ENCODE measurements at regions not wholly inside any gene's neighbourhood (a gene's known extent, or its start where the extent isn't known, plus 50 kb on each side); places are given as distances from the start of the nearest gene placed in this dataset.

DNA sequence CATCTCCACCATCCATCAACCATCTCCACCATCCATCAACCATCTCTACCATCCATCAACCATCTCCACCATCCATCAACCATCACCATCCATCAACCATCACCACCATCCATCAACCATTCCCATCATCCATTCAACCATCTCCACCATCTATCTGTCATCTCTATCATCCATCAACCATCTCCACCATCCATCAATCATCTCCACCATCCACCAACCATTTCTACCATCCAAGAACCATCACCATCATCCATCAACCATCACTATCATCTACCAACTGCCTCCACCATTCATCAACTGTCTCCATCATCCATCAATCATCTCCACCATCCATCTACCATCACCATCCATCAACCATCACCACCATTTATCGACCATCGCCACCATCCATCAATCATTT is 78.8 kb upstream of the CDH4 start:
- TF ChIP-seq, protein P1, sequence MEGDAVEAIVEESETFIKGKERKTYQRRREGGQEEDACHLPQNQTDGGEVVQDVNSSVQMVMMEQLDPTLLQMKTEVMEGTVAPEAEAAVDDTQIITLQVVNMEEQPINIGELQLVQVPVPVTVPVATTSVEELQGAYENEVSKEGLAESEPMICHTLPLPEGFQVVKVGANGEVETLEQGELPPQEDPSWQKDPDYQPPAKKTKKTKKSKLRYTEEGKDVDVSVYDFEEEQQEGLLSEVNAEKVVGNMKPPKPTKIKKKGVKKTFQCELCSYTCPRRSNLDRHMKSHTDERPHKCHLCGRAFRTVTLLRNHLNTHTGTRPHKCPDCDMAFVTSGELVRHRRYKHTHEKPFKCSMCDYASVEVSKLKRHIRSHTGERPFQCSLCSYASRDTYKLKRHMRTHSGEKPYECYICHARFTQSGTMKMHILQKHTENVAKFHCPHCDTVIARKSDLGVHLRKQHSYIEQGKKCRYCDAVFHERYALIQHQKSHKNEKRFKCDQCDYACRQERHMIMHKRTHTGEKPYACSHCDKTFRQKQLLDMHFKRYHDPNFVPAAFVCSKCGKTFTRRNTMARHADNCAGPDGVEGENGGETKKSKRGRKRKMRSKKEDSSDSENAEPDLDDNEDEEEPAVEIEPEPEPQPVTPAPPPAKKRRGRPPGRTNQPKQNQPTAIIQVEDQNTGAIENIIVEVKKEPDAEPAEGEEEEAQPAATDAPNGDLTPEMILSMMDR (IDR thresholded peaks at IDR 0.05) = no peak
- TF ChIP-seq POLR2A (IDR thresholded peaks at IDR 0.05) (no peak), EP300 (IDR thresholded peaks at IDR 0.05) (no peak)
